DND-41 (cell line): ENCODE measurements at regions not wholly inside any gene's neighbourhood (a gene's known extent, or its start where the extent isn't known, plus 50 kb on each side); places are given as distances from the start of the nearest gene placed in this dataset.

ENCODE experiments used
- CTCF ChIP-seq: IDR thresholded peaks from 2 replicates; pipeline ENCODE4 v1.5.1; 2012; ENCODE audit warnings: borderline replicate concordance, low read length, moderate library complexity, mild to moderate bottlenecking; ENCODE audit not compliant: poor library complexity, severe bottlenecking; ENCODE audit errors: extremely low read depth
- EZH2 ChIP-seq: IDR thresholded peaks from 3 replicates; pipeline ENCODE4 v1.6.1; 2012; ENCODE audit warnings: borderline replicate concordance, low read depth, mild to moderate bottlenecking, moderate library complexity, low read length, inconsistent platforms; ENCODE audit not compliant: severe bottlenecking

GRCh38 chr4:113849771-113850170 lies 88.2 kb upstream of the CAMK2D start:
- TF ChIP-seq CTCF (no peak), EZH2 (no peak)
